WTC11 (cell line): ENCODE measurements at regions not wholly inside any gene's neighbourhood (a gene's known extent, or its start where the extent isn't known, plus 50 kb on each side); places are given as distances from the start of the nearest gene placed in this dataset.

Experiments
- CTCF ChIP-seq: fragments of 200-600 bp; IDR thresholded peaks from 2 replicates; pipeline ENCODE4 v1.8.0; 2022; ENCODE audit warnings: antibody characterized with exemption
- SP1 ChIP-seq: sonication (generic); formaldehyde crosslinking; conservative IDR thresholded peaks from 2 replicates; pipeline ENCODE4 v1.8.1; 2022; ENCODE audit warnings: missing genetic modification reagents
- TF ChIP-seq, protein P1 (sequence below): sonication (generic); formaldehyde crosslinking; IDR thresholded peaks from 2 replicates; pipeline ENCODE4 v1.8.1; 2022; ENCODE audit warnings: missing genetic modification reagents, borderline replicate concordance
- TF ChIP-seq, protein P2 (sequence below): sonication (generic); formaldehyde crosslinking; IDR thresholded peaks from 2 replicates; pipeline ENCODE4 v1.8.1; 2023; ENCODE audit warnings: mild to moderate bottlenecking, missing genetic modification reagents, moderate library complexity

GRCh38 chr5:74184649-74185048 is 455.9 kb downstream of the ENC1 start:
- TF ChIP-seq SP1 (CRISPR knock-in tag) (no peak), CTCF (no peak)
- TF ChIP-seq, protein P1, sequence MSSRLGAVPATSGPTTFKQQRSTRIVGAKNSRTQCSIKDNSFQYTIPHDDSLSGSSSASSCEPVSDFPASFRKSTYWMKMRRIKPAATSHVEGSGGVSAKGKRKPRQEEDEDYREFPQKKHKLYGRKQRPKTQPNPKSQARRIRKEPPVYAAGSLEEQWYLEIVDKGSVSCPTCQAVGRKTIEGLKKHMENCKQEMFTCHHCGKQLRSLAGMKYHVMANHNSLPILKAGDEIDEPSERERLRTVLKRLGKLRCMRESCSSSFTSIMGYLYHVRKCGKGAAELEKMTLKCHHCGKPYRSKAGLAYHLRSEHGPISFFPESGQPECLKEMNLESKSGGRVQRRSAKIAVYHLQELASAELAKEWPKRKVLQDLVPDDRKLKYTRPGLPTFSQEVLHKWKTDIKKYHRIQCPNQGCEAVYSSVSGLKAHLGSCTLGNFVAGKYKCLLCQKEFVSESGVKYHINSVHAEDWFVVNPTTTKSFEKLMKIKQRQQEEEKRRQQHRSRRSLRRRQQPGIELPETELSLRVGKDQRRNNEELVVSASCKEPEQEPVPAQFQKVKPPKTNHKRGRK (CRISPR knock-in tag): no peak
- TF ChIP-seq, protein P2, sequence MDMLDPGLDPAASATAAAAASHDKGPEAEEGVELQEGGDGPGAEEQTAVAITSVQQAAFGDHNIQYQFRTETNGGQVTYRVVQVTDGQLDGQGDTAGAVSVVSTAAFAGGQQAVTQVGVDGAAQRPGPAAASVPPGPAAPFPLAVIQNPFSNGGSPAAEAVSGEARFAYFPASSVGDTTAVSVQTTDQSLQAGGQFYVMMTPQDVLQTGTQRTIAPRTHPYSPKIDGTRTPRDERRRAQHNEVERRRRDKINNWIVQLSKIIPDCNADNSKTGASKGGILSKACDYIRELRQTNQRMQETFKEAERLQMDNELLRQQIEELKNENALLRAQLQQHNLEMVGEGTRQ (CRISPR knock-in tag): no peak
